ENCODE measurements at regions not wholly inside any gene's neighbourhood (a gene's known extent, or its start where the extent isn't known, plus 50 kb on each side); places are given as distances from the start of the nearest gene placed in this dataset.
A peak's percentile ranks its signal among the peaks of the same experiment; 100 is the strongest.
"Not testable (repeated sequence)": the region's sequence is repeated elsewhere in the genome, so short reads cannot be mapped to it uniquely, and the experiment has no call there.

DNA sequence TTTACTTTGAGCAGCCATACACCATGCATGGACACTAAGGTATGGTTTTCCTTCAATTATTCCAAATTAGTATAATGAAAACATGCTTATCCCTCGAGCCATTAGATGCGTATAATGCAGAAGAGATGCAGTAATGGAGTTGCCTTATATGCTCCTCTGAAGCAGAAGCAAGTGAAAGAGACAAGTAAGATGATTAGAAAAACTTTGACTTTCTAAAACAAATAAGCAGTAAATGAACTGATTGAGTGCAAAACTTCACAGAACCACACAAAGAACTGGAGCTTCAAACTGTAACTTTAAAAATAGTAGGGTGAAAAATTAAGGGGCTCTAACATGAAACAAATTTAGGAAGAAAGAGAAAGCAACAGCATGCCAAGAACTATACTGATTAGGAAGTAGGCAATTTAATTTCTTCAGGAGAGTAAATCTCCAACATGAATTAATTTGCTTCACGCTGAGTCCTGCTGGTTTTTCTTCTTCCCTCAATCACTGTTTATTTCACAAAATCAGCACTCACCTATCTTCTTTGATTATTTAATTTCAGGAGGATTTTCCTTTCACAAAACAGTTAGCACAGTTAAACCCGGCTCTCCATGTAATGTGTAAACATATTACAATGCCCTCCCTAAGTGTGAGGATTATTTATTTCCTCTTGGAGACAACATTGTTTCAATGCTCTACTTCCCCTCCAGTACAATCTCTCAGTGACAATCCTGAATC, 90.3 kb upstream of the PAM start:
- no peaks in the 10 kb centered on the region for H3K27me3 Mint-ChIP-seq (ENCODE audit: low read depth)
- no peaks in the 10 kb centered on the region for H3K9me3 Mint-ChIP-seq
- no peak for DNase-seq (ENCODE audit: low spot score)
- no peaks in the 10 kb centered on the region for H3K4me1 Mint-ChIP-seq (ENCODE audit: low read depth)
- H3K27ac Mint-ChIP-seq: no peak overlapping the region
- H3K36me3 Mint-ChIP-seq (ENCODE audit: low read depth): no peaks in the 10 kb centered on the region
- no peak overlapping the region for H3K4me3 Mint-ChIP-seq

DNA sequence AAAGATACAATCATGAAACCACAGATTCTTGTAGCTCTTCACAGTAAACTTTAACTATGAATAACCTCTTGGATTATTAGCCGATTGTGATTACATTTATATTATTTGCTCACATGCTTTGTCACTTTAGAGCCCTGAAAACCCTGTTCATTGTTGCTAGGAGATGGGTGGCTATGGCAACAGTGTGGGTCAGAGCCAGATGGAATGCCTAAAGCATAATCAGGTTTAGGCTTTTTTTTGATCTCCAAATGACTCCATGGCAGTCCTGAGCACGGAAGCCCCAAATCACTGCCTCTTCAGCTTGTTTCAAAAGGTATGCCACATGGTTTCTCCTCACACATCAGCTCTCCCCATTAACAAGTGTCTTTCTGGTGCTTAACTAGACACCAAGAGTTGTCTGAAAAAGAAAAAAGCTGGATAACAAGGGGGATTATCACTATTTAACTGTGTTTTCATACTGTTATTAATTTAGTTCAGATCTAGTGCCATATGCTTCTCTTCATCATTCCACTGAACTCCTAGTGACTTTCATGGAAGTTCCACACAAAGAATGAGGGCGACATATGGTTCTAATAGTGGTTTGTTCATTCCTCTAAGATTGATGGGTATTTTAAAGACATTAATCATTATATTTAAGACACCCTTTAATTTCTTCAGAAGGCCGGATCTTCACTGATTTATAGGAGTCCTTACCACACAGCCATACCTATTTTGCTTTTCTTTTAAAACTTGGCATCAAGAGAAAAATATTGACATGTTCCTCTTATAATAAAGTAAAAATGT, 88.8 kb upstream of the PAM start:
- Mint-ChIP-seq H3K4me3 (no peak overlapping the region), H3K27ac (no peak overlapping the region), H3K36me3 (ENCODE audit: low read depth) (no peaks in the 10 kb centered on the region), H3K4me1 (ENCODE audit: low read depth) (no peaks in the 10 kb centered on the region), H3K9me3 (no peaks in the 10 kb centered on the region), H3K27me3 (ENCODE audit: low read depth) (no peaks in the 10 kb centered on the region)
- no peak for DNase-seq (ENCODE audit: low spot score)

GRCh38 chr5:102668220-102668932, 86.7 kb upstream of the PAM start:
- no peak overlapping the region for H3K4me3 Mint-ChIP-seq

DNA sequence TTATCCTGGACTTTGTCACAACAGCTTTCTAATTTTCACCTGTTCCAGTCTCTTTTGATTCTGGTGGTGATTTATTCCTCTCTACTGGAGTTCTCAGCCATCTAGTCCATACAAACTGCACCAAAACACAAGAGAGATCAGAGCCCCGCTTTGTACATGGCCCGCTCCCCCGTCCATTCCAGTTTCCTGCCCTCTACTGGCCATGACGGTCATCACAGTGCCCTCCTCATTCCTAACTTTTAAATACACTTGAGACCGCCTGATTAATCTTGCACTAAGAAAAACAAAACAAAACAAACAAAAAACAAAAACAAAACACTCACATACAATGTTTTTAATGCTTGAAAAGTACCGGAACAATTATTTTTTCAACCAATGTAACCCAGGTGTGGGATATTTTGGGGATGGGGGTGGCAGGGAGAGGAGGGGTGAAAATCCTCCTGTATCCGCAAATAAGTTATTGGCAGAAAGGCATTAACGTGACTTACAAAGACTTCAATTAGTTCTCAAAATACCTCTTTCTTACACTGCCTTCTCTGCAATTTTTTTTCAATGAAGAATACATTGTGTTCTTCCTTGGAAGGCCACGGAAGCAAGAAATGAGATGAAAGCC, 84.8 kb upstream of the PAM start:
- Mint-ChIP-seq H3K27ac (no peak overlapping the region), H3K36me3 (ENCODE audit: low read depth) (no peaks in the 10 kb centered on the region), H3K27me3 (ENCODE audit: low read depth) (no peaks in the 10 kb centered on the region), H3K4me1 (ENCODE audit: low read depth) (no peaks in the 10 kb centered on the region), H3K4me3 (no peak overlapping the region), H3K9me3 (no peaks in the 10 kb centered on the region)
- DNase-seq (ENCODE audit: low spot score): no peak

More at GRCh38 chr5:102668220-102668932, 86.7 kb upstream of the PAM start:
- no peak for DNase-seq (ENCODE audit: low spot score)
- H3K27ac Mint-ChIP-seq: no peak overlapping the region
- H3K9me3 Mint-ChIP-seq: no peaks in the 10 kb centered on the region
- H3K36me3 Mint-ChIP-seq (ENCODE audit: low read depth): no peaks in the 10 kb centered on the region
- H3K27me3 Mint-ChIP-seq (ENCODE audit: low read depth): no peaks in the 10 kb centered on the region
- no peaks in the 10 kb centered on the region for H3K4me1 Mint-ChIP-seq (ENCODE audit: low read depth)

DNA sequence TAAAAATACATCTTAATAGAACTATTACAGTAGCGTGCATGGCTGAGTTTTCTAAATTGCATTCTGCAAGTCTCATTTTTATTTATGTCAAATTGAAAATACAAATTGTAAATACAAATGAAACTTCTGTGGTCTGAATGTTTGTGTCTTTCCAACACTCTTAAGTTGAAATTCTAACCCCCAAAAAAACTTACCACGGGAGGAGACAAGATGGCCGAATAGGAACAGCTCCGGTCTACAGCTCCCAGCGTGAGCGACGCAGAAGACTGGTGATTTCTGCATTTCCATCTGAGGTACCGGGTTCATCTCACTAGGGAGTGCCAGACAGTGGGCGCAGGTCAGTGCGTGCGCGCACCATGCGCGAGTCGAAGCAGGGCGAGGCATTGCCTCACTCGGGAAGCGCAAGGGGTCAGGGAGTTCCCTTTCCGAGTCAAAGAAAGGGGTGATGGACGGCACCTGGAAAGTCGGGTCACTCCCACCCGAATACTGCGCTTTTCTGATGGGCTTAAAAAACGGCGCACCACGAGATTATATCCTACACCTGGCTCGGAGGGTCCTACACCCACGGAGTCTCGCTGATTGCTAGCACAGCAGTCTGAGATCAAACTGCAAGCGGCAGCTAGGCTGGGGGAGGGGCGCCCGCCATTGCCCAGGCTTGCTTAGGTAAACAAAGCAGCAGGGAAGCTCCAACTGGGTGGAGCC, 83.9 kb upstream of the PAM start:
- not testable (repeated sequence) for H3K36me3 Mint-ChIP-seq (ENCODE audit: low read depth); DNase-seq (ENCODE audit: low spot score); H3K9me3 Mint-ChIP-seq; H3K27me3 Mint-ChIP-seq (ENCODE audit: low read depth); H3K4me3 Mint-ChIP-seq; H3K4me1 Mint-ChIP-seq (ENCODE audit: low read depth); H3K27ac Mint-ChIP-seq

DNA sequence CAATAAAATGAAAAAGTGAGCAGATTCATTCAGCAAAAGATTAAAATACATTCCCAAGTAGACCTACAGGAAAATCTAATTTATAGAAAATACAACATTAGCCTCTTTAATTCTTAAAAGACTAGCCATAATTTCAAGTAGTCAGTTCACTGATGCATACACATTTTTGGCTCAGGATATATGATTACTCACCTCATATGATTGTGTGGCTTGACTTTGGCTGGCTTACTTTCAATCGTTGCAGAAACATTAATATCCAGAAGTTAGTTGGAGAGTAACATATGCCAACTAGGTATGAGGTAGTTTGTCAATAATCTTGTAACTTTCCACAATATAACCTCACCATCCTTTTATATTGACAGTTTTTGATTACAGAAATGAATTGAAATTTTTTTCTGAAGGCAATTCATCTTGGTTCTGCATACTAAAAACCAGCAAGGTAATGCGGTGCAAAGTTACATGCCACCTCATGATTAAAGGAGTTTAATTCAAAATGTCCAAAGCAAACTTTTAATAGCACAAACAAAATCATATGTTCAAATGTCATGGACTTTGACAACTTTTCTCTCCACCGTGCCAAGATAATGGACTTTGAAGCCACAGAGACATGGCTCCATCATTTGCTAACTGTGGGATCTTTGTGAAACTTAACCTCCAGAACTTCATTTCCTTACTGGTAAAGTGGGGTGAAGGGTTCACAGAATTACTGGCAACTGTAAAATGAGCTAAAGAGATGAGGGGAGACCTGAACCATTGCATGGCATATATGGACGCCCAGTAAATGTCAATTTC, 76.6 kb upstream of the PAM start:
- Mint-ChIP-seq H3K4me3 (no peak overlapping the region), H3K36me3 (ENCODE audit: low read depth) (no peaks in the 10 kb centered on the region), H3K27ac (no peak overlapping the region), H3K9me3 (no peaks in the 10 kb centered on the region), H3K4me1 (ENCODE audit: low read depth) (no peaks in the 10 kb centered on the region), H3K27me3 (ENCODE audit: low read depth) (no peaks in the 10 kb centered on the region)
- no peak for DNase-seq (ENCODE audit: low spot score)

- no peaks in the 10 kb centered on the region for H3K36me3 Mint-ChIP-seq (ENCODE audit: low read depth)
- peak; percentile 24 for DNase-seq (ENCODE audit: low spot score)
- H3K9me3 Mint-ChIP-seq: no peaks in the 10 kb centered on the region
- H3K27ac Mint-ChIP-seq: no peak overlapping the region
- no peak overlapping the region for H3K4me3 Mint-ChIP-seq
- H3K4me1 Mint-ChIP-seq (ENCODE audit: low read depth): no peaks in the 10 kb centered on the region
- no peaks in the 10 kb centered on the region for H3K27me3 Mint-ChIP-seq (ENCODE audit: low read depth)
These were observed 73.6 kb upstream of the PAM start for GRCh38 chr5:102681403-102681983.

- Mint-ChIP-seq H3K9me3 (no peaks in the 10 kb centered on the region), H3K27ac (no peak overlapping the region), H3K4me3 (no peak overlapping the region), H3K27me3 (ENCODE audit: low read depth) (no peaks in the 10 kb centered on the region), H3K36me3 (ENCODE audit: low read depth) (no peaks in the 10 kb centered on the region), H3K4me1 (ENCODE audit: low read depth) (no peaks in the 10 kb centered on the region)
- DNase-seq (ENCODE audit: low spot score): no peak
These were observed 72.9 kb upstream of the PAM start for GRCh38 chr5:102682101-102682647.

DNA sequence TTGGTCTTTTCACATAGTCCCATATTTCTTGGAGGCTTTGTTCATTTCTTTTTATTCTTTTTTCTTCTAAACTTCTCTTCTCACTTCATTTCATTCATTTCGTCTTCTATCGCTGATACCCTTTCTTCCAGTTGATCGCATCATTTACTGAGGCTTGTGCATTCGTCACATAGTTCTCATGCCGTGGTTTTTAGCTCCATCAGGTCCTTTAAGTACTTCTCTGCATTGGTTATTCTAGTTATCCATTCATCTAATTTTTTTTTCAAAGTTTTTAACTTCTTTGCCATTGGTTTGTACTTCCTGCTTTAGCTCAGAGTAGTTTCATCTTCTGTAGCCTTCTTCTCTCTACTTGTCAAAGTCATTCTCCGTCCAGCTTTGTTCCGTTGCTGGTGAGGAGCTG, 67.0 kb upstream of the PAM start:
- H3K27ac Mint-ChIP-seq; H3K27me3 Mint-ChIP-seq (ENCODE audit: low read depth); H3K36me3 Mint-ChIP-seq (ENCODE audit: low read depth); H3K4me1 Mint-ChIP-seq (ENCODE audit: low read depth); H3K9me3 Mint-ChIP-seq; DNase-seq (ENCODE audit: low spot score); H3K4me3 Mint-ChIP-seq: not testable (repeated sequence)

DNA sequence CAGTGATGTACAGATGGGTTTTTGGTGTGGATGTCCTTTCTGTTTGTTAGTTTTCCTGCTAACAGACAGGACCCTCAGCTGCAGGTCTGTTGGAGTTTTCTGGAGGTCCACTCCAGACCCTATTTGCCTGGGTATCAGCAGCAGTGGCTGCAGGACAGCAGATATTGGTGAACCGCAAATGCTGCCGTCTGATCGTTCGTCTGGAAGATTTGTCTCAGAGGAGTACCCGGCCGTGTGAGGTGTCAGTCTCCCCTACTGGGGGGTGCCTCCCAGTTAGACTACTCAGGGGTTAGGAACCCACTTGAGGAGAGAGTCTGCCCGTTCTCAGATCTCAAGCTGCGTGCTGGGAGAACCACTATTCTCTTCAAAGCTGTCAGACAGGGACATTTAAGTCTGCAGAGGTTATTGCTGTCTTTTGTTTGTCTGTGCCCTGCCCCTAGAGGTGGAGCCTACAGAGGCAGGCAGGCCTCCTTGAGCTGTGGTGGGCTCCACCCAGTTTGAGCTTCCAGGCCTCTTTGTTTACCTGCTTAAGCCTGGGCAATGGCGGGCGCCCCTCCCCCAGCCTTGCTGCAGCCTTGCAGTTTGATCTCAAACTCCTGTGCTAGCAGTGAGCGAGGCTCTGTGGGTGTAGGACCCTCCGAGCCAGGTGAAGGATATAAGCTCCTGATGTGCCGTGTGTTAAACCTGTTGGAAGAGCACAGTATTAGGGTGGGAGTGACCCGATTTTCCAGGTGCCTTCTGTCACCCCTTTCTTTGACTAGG, 66.3 kb upstream of the PAM start:
- not testable (repeated sequence) for H3K27ac Mint-ChIP-seq; H3K9me3 Mint-ChIP-seq; H3K36me3 Mint-ChIP-seq (ENCODE audit: low read depth); DNase-seq (ENCODE audit: low spot score); H3K4me3 Mint-ChIP-seq; H3K27me3 Mint-ChIP-seq (ENCODE audit: low read depth); H3K4me1 Mint-ChIP-seq (ENCODE audit: low read depth)

GRCh38 chr5:102690910-102691309, 64.2 kb upstream of the PAM start:
- Mint-ChIP-seq H3K4me3 (no peak overlapping the region), H3K27me3 (ENCODE audit: low read depth) (peaks cover 6% of the 10 kb centered on the region), H3K27ac (no peak overlapping the region), H3K4me1 (ENCODE audit: low read depth) (no peaks in the 10 kb centered on the region), H3K9me3 (no peaks in the 10 kb centered on the region), H3K36me3 (ENCODE audit: low read depth) (no peaks in the 10 kb centered on the region)
- DNase-seq (ENCODE audit: low spot score): no peak

DNA sequence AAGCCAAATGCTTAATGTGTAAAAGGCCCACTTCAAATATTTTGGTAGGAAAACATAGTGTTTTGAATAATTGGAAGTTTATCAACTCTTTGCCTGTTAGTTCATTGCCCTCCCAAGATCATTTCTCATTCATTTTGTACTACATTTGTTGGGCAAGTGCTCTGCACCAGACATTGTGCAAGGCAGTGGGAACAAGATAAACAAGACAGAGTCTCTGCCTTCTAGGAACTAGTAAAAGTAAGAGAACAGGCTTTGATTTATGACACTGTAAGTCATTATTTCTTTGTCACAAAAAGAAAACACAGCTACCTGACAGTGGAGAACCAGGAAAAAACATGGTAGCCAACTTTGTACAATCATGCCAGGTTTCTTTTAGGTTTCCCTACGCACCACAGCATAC, 63.7 kb upstream of the PAM start:
- Mint-ChIP-seq H3K27me3 (ENCODE audit: low read depth) (peaks cover 6% of the 10 kb centered on the region), H3K4me1 (ENCODE audit: low read depth) (no peaks in the 10 kb centered on the region), H3K9me3 (no peaks in the 10 kb centered on the region), H3K4me3 (no peak overlapping the region), H3K27ac (no peak overlapping the region), H3K36me3 (ENCODE audit: low read depth) (no peaks in the 10 kb centered on the region)
- DNase-seq (ENCODE audit: low spot score): no peak
